ENCODE measurements at regions not wholly inside any gene's neighbourhood (a gene's known extent, or its start where the extent isn't known, plus 50 kb on each side); places are given as distances from the start of the nearest gene placed in this dataset.

DNA sequence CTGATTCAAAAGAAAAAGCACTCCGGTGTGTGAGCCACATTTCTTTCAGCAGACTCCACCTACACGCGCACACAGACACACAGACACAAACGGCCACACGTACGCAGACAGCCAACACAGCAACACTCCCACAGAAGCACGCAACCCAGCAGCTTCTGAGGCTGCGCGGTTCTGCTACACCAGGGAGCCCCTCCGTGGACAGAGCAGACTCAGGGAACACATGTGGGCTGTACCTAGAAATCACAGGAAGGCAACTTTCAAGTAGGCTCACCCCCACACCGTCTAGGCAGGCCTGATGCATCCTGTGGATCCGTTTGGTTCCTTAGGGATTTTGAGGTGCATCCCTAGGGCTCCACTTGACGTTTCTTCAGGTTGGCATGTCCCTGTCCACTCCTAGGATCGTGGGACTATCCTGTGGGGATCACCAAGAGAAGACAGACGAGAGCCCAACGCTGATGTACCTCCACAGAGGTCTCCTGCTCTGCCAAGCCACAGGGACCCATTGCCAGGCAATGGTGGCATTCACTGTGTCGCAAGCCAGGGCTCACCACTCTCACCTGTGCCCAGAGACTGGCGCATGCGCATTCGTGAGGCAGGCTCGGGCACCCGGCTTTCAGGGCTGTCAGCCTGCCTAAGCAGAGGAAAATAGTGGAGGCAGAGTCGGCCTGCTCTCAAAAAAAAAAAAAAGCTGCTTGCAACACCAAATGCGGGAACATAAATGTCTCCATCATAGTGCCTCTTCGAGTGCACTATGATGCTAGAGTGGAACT lies 2333.3 kb downstream of the TP53TG3F start:
- Histone ChIP-seq H3K4me3 (replicated peaks in 1 of 2; ENCODE audit: low read depth in 1 of 2, low read length in 2 of 2) (no peak overlapping the region), H3K4me1 (ENCODE audit: control insufficient read depth in 1 of 2, insufficient read depth in 2 of 2, low read length in 2 of 2) (peaks cover 0 to 4% of the 10 kb centered on the region in 2 experiments; a peak in 2 of 4 replicates), H3K27me3 (ENCODE audit: insufficient read depth, low read length) (no peaks in the 10 kb centered on the region), H3K36me3 (ENCODE audit: control insufficient read depth in 1 of 2, insufficient read depth in 2 of 2, low read length in 2 of 2) (no peaks in the 10 kb centered on the region), H3K4me2 (ENCODE audit: low read length) (no peak overlapping the region), H2AFZ (ENCODE audit: low read depth, low read length, poor library complexity, severe bottlenecking) (no peak overlapping the region), H3K27ac (ENCODE audit: low read depth, low read length) (no peak overlapping the region), H3K9me3 (ENCODE audit: control insufficient read depth in 1 of 2, insufficient read depth in 1 of 2, low read depth in 1 of 2, low read length in 2 of 2) (no peaks in the 10 kb centered on the region), H4K20me1 (ENCODE audit: insufficient read depth) (no peaks in the 10 kb centered on the region), H3K9me2 (ENCODE audit: insufficient read depth) (no peaks in the 10 kb centered on the region), H3K79me2 (ENCODE audit: insufficient read depth, low read length) (no peaks in the 10 kb centered on the region), H3K9ac (ENCODE audit: low read length) (no peak overlapping the region)
- POLR2A ChIA-PET: no interaction called here
- intact Hi-C loops (cut with micrococcal nuclease): no loop called here
- DNase-seq (ENCODE audit: low read depth, low spot score) (no peak), ATAC-seq (no peak)
- CTCF ChIA-PET: no interaction called here
- TF ChIP-seq POLR2A (IDR thresholded peaks at IDR 0.05; ENCODE audit: borderline replicate concordance, extremely low read depth, insufficient read depth, insufficient read length) (no peak), EGR1 (IDR thresholded peaks at IDR 0.05; ENCODE audit: low read depth) (no peak), POLR2AphosphoS5 (IDR thresholded peaks at IDR 0.05; ENCODE audit: low read depth, low read length) (no peak), TCF7L2 (IDR thresholded peaks at IDR 0.05; ENCODE audit: borderline replicate concordance, extremely low read depth, insufficient read depth, insufficient read length) (no peak)
- RAD21 ChIA-PET (ENCODE audit: low non-redundant PET in 1 of 2, low total read pairs in 2 of 2, uncharacterized antibody in 2 of 2, unreplicated experiment in 2 of 2): no interaction called here
- BruUV-seq (replicated peaks): no TSS peak

- no peak overlapping the region for H3K4me3 ChIP-seq (replicated peaks in 1 of 2; ENCODE audit: low read depth in 1 of 2, low read length in 2 of 2)
- POLR2A ChIA-PET: no interaction called here
- no peaks in the 10 kb centered on the region for H3K36me3 ChIP-seq (ENCODE audit: control insufficient read depth in 1 of 2, insufficient read depth in 2 of 2, low read length in 2 of 2)
- H3K27ac ChIP-seq (ENCODE audit: low read depth, low read length): no peak overlapping the region
- ATAC-seq (no peak), DNase-seq (ENCODE audit: low read depth, low spot score) (no peak)
- peaks cover 0 to 11% of the 10 kb centered on the region in 2 experiments; a peak in 2 of 4 replicates for H3K4me1 ChIP-seq (ENCODE audit: control insufficient read depth in 1 of 2, insufficient read depth in 2 of 2, low read length in 2 of 2)
- TF ChIP-seq TCF7L2 (IDR thresholded peaks at IDR 0.05; ENCODE audit: borderline replicate concordance, extremely low read depth, insufficient read depth, insufficient read length) (no peak), JUND (IDR thresholded peaks at IDR 0.05) (no peak), RAD21 (IDR thresholded peaks at IDR 0.05; ENCODE audit: low read depth) (no peak), ZFX (IDR thresholded peaks at IDR 0.05) (no peak), CEBPB (IDR thresholded peaks at IDR 0.05; ENCODE audit: low read depth) (no peak), ELF1 (IDR thresholded peaks at IDR 0.05; ENCODE audit: borderline replicate concordance, low read depth) (no peak), SIN3A (IDR thresholded peaks at IDR 0.05; ENCODE audit: low read depth) (no peak), SRF (IDR thresholded peaks at IDR 0.05; ENCODE audit: low read depth) (no peak), ZNF274 (IDR thresholded peaks at IDR 0.05; ENCODE audit: low read depth, low read length) (no peak), REST (IDR thresholded peaks at IDR 0.05; ENCODE audit: low read depth) (no peak), CBX3 (IDR thresholded peaks at IDR 0.05; ENCODE audit: low read depth) (no peak), CTCF (IDR thresholded peaks at IDR 0.05 in 2 of 3, conservative IDR thresholded peaks at IDR 0.05 in 1 of 3; ENCODE audit: borderline replicate concordance in 1 of 3, insufficient read depth in 1 of 3, low read depth in 2 of 3, low read length in 2 of 3) (no peak)
- BruUV-seq (replicated peaks): no TSS peak
- H3K9ac ChIP-seq (ENCODE audit: low read length): no peak overlapping the region
- H2AFZ ChIP-seq (ENCODE audit: low read depth, low read length, poor library complexity, severe bottlenecking): no peak overlapping the region
- H3K27me3 ChIP-seq (ENCODE audit: insufficient read depth, low read length): no peaks in the 10 kb centered on the region
- H4K20me1 ChIP-seq (ENCODE audit: insufficient read depth): no peaks in the 10 kb centered on the region
- H3K9me2 ChIP-seq (ENCODE audit: insufficient read depth): no peaks in the 10 kb centered on the region
- H3K9me3 ChIP-seq (ENCODE audit: control insufficient read depth in 1 of 2, insufficient read depth in 1 of 2, low read depth in 1 of 2, low read length in 2 of 2): no peaks in the 10 kb centered on the region
- CTCF ChIA-PET: no interaction called here
- RAD21 ChIA-PET (ENCODE audit: low non-redundant PET in 1 of 2, low total read pairs in 2 of 2, uncharacterized antibody in 2 of 2, unreplicated experiment in 2 of 2): no interaction called here
- H3K4me2 ChIP-seq (ENCODE audit: low read length): no peak overlapping the region
- intact Hi-C loops (cut with micrococcal nuclease): no loop called here
- no peaks in the 10 kb centered on the region for H3K79me2 ChIP-seq (ENCODE audit: insufficient read depth, low read length)
Observed at GRCh38 chr16:35793601-35794000, 2334.2 kb downstream of the TP53TG3F start.

All from HCT116 (cell line).